MCF 10A (cell line): ENCODE measurements at regions not wholly inside any gene's neighbourhood (a gene's known extent, or its start where the extent isn't known, plus 50 kb on each side); places are given as distances from the start of the nearest gene placed in this dataset.
"Not testable (repeated sequence)": the region's sequence is repeated elsewhere in the genome, so short reads cannot be mapped to it uniquely, and the experiment has no call there.

Experiments used
- BruUV-seq: library from RNA; stranded (reverse); fragments of 400-500 nt; replicated peaks from 2 replicates; lab custom pipeline; 2021; lab: Mats Ljungman, UMichigan
- CTCF ChIA-PET: fragments of 300-600 bp; sonication (Branson Sonifier 250); formaldehyde crosslinking; extraction: SDS; loops from one replicate; lab custom pipeline; 2021; ENCODE audit warnings: antibody characterized with exemption, inconsistent platforms; lab: Yijun Ruan, JAX
- POLR2A ChIA-PET: fragments of 300-600, 350-650 bp; sonication (Branson Sonifier 250); formaldehyde crosslinking; extraction: SDS; loops from one replicate; lab custom pipeline; 2020; ENCODE audit warnings: antibody characterized with exemption, inconsistent platforms; lab: Yijun Ruan, JAX
- DNase-seq: peaks from one replicate; pipeline ENCODE4 v3.0.0-alpha.2; 2018; ENCODE audit not compliant: unreplicated experiment
- H3K27ac Mint-ChIP-seq: one replicate; pipeline ENCODE4 v1.8.0; 2022; ENCODE audit warnings: mild to moderate bottlenecking, low read depth, mixed read lengths; ENCODE audit not compliant: unreplicated experiment
- H3K27me3 Mint-ChIP-seq: one replicate; pipeline ENCODE4 v1.8.0; 2022; ENCODE audit warnings: mixed read lengths; ENCODE audit not compliant: insufficient read depth, unreplicated experiment
- H3K36me3 Mint-ChIP-seq: one replicate; pipeline ENCODE4 v1.8.0; 2022; ENCODE audit warnings: mild to moderate bottlenecking, moderate library complexity, mixed read lengths; ENCODE audit not compliant: insufficient read depth, unreplicated experiment
- H3K4me1 Mint-ChIP-seq: one replicate; pipeline ENCODE4 v1.8.0; 2022; ENCODE audit warnings: mixed read lengths; ENCODE audit not compliant: insufficient read depth, unreplicated experiment
- H3K4me3 Mint-ChIP-seq: one replicate; pipeline ENCODE4 v1.8.0; 2022; ENCODE audit warnings: mild to moderate bottlenecking, moderate library complexity, mixed read lengths; ENCODE audit not compliant: unreplicated experiment
- H3K9me3 Mint-ChIP-seq: one replicate; pipeline ENCODE4 v1.8.0; 2022; ENCODE audit warnings: mixed read lengths; ENCODE audit not compliant: unreplicated experiment
- intact Hi-C: fragments of 100-400 bp; cut with micrococcal nuclease; formaldehyde crosslinking; loops from 2 replicates; pipeline ENCODE4 v1.14.1; 2022
- TF ChIP-seq, protein P1 (sequence below): fragments of 200-600 bp; IDR thresholded peaks from one replicate; pipeline ENCODE4 v1.8.0; 2022; ENCODE audit warnings: antibody characterized with exemption, mild to moderate bottlenecking; ENCODE audit not compliant: unreplicated experiment

DNA sequence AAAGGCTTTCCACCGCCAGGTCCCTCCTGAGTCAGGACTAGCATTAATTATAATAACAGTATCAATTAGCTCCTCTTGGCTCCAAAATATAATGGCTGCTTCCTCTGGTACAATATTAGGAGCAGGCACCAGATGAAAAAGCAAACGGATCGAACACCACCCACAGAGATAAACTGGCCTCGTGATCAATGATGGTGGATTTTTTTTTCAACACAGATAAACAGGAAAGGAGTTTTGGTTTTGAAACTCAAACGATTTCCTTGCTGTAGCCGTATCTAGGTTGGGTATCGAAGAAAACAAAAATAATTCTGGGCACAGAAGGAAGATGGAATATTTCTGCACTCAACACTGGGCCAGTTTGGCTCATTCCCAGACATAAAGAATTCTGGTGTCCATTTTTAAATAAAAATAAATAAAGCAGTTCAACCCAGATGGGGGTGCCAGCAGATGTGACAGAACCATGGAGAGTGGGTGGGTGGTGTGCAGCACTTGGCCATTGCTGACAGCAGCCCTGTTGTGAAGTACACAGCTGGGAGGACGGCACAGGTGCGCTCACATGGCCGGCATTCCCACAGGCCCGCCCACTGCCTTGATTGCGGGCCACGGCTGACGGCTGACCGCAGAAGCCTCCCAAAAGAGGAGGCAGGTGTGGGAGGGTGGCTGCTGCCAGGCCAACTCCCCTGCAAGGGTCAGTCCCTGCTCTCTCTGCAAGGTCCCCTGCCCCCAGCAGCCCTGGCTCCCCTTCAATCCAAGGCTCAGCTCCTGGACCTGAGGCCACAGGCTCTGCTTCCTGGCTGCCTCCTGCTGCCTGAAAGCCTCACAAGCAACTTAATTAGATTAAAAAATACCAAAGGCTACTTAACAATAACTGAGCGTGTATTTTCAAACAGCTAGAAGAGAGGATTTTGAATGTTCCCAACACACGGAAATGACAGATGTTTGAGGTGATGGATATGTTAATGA lies 351.9 kb upstream of the ID2 start:
- no peaks in the 10 kb centered on the region for H3K27me3 Mint-ChIP-seq
- no TSS peak for BruUV-seq
- no peaks in the 10 kb centered on the region for H3K9me3 Mint-ChIP-seq
- CTCF ChIA-PET: no interaction called here
- TF ChIP-seq, protein P1, sequence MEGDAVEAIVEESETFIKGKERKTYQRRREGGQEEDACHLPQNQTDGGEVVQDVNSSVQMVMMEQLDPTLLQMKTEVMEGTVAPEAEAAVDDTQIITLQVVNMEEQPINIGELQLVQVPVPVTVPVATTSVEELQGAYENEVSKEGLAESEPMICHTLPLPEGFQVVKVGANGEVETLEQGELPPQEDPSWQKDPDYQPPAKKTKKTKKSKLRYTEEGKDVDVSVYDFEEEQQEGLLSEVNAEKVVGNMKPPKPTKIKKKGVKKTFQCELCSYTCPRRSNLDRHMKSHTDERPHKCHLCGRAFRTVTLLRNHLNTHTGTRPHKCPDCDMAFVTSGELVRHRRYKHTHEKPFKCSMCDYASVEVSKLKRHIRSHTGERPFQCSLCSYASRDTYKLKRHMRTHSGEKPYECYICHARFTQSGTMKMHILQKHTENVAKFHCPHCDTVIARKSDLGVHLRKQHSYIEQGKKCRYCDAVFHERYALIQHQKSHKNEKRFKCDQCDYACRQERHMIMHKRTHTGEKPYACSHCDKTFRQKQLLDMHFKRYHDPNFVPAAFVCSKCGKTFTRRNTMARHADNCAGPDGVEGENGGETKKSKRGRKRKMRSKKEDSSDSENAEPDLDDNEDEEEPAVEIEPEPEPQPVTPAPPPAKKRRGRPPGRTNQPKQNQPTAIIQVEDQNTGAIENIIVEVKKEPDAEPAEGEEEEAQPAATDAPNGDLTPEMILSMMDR: no peak
- intact Hi-C loops: no loop called here
- H3K36me3 Mint-ChIP-seq: no peaks in the 10 kb centered on the region
- H3K27ac Mint-ChIP-seq: no peak overlapping the region
- no peak for DNase-seq
- H3K4me1 Mint-ChIP-seq: no peaks in the 10 kb centered on the region
- no peak overlapping the region for H3K4me3 Mint-ChIP-seq
- POLR2A ChIA-PET: no interaction called here

DNA sequence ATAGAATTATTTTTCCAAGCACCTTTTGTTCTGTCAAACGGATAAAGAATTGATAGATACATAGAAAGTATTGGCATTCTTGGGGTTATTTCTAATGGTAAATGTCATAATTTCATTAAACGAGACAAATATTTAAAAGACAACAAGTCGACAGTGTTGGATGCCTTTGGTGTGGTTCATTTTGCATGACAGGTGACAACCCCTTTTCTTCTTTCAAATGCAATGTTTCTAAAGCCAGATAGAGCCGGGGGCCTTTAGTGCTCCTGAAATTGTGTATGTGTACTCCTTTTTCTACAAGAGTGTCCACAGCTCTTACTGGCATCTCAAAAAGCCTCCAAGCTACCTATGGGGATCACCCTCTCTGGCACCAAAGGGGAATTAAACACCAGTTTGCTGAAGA lies 350.8 kb upstream of the ID2 start:
- no peak overlapping the region for H3K27ac Mint-ChIP-seq
- no peaks in the 10 kb centered on the region for H3K9me3 Mint-ChIP-seq
- no peaks in the 10 kb centered on the region for H3K36me3 Mint-ChIP-seq
- BruUV-seq: no TSS peak
- no peaks in the 10 kb centered on the region for H3K27me3 Mint-ChIP-seq
- H3K4me3 Mint-ChIP-seq: no peak overlapping the region
- DNase-seq: no peak
- ChIA-PET POLR2A (no interaction called here), CTCF (no interaction called here)
- no peaks in the 10 kb centered on the region for H3K4me1 Mint-ChIP-seq
- TF ChIP-seq, protein P1: no peak
- intact Hi-C loops: no loop called here

DNA sequence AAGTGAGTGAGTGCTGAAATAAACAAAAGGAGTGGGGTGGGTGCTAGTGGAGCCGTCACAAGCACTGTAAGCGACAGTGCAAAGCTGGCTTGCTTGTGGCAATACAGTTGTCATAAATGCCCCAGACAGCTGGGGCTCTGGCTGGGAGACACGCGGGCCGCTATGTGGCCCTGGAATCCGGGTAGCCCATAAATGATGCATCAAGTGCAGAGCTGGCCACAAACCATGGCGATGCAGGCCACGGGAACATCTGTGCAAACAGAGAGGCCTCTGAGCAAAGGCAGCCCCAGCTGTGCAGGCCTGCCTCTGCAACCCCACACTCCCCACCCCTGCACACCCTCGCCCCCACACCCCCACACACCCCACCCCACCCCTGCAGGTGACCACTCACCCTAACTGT lies 349.2 kb upstream of the ID2 start:
- no peak overlapping the region for H3K27ac Mint-ChIP-seq
- intact Hi-C loops: no loop called here
- no peaks in the 10 kb centered on the region for H3K4me1 Mint-ChIP-seq
- H3K9me3 Mint-ChIP-seq: no peaks in the 10 kb centered on the region
- H3K27me3 Mint-ChIP-seq: no peaks in the 10 kb centered on the region
- no peaks in the 10 kb centered on the region for H3K36me3 Mint-ChIP-seq
- no TSS peak for BruUV-seq
- TF ChIP-seq, protein P1: no peak
- ChIA-PET CTCF (no interaction called here), POLR2A (no interaction called here)
- no peak overlapping the region for H3K4me3 Mint-ChIP-seq
- DNase-seq: no peak

DNA sequence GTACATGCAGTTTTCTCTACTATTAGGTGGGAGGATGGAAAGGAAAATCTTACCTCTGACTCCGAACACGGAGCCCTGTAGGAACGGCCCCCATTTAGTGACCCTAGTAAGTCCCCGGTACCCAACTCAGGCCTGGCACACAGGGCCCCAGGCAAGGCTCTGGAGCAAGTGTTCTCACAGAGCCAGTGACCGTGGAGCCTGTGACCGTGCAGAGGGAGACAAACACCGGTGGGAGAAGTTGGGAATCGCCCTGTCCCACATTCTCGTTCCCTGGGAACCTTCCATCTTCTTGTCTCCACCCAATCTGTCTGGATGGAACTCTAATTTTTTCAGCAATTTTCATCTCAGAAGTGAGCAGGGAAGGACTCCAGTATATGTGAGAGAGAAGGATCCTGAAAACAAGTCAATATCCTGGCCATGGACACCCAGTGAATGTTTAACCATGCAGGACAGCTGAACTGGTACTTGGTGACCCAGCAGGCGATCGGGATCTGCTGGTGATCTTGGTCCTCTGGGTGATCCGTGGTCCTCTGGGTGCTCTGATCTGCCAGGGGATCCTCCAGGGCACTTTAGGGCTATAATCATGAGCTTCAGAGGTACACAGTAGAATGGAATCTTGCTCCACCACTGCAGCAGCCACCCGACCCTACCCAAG lies 348.6 kb upstream of the ID2 start:
- H3K27me3 Mint-ChIP-seq: no peaks in the 10 kb centered on the region
- no peaks in the 10 kb centered on the region for H3K9me3 Mint-ChIP-seq
- H3K4me3 Mint-ChIP-seq: no peak overlapping the region
- no peaks in the 10 kb centered on the region for H3K4me1 Mint-ChIP-seq
- intact Hi-C loops: no loop called here
- TF ChIP-seq, protein P1: no peak
- ChIA-PET CTCF (no interaction called here), POLR2A (no interaction called here)
- DNase-seq: no peak
- H3K36me3 Mint-ChIP-seq: no peaks in the 10 kb centered on the region
- no peak overlapping the region for H3K27ac Mint-ChIP-seq
- BruUV-seq: no TSS peak

DNA sequence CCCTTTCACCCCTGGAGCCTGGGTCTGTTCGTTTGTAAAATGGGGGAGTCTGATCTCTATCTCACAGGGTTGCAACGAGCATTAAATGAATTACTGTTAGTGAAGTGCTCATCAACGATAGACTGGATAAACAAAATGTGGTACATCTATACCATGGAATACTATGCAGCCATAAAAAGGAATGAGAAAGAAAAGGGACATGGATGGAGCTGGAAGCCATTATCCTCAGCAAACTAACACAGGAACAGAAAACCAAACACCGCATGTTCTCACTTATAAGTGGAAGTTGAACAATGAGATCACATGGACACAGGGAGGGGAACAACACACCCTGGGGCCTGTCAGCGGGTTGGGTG lies 348.0 kb upstream of the ID2 start:
- DNase-seq, BruUV-seq, H3K27ac Mint-ChIP-seq, H3K4me3 Mint-ChIP-seq, intact Hi-C loops, POLR2A ChIA-PET, H3K36me3 Mint-ChIP-seq, H3K27me3 Mint-ChIP-seq, H3K9me3 Mint-ChIP-seq, H3K4me1 Mint-ChIP-seq, CTCF ChIA-PET: not testable (repeated sequence)
